ENCODE measurements at regions not wholly inside any gene's neighbourhood (a gene's known extent, or its start where the extent isn't known, plus 50 kb on each side); places are given as distances from the start of the nearest gene placed in this dataset.

GRCh38 chr16:35881654-35882053 is 2422.2 kb downstream of the TP53TG3F start:
- DNase-seq (ENCODE audit: low spot score): no peak
- 75% methylated on average over 2 of the region's 2 CpGs for WGBS
- no peaks in the 10 kb centered on the region for H3K9me3 ChIP-seq
- H3K27ac ChIP-seq: no peak overlapping the region
- intact Hi-C loops (cut with DNase I): no loop called here
- no peaks in the 10 kb centered on the region for H3K36me3 ChIP-seq
- no peak for TF ChIP-seq CTCF (IDR thresholded peaks at IDR 0.05)
- H3K27me3 ChIP-seq (replicated peaks; ENCODE audit: insufficient read depth): no peaks in the 10 kb centered on the region
- H3K4me1 ChIP-seq (replicated peaks): no peaks in the 10 kb centered on the region
- H3K4me3 ChIP-seq: no peak overlapping the region

- no peak overlapping the region for H3K27ac ChIP-seq
- no peak for DNase-seq (ENCODE audit: low spot score)
- no peaks in the 10 kb centered on the region for H3K27me3 ChIP-seq (replicated peaks; ENCODE audit: insufficient read depth)
- intact Hi-C loops (cut with DNase I): no loop called here
- no peaks in the 10 kb centered on the region for H3K36me3 ChIP-seq
- no peak overlapping the region for H3K4me3 ChIP-seq
- H3K9me3 ChIP-seq: no peaks in the 10 kb centered on the region
- no peaks in the 10 kb centered on the region for H3K4me1 ChIP-seq (replicated peaks)
- TF ChIP-seq POLR2AphosphoS5 (IDR thresholded peaks at IDR 0.05) (no peak), CTCF (IDR thresholded peaks at IDR 0.05) (no peak), POLR2A (IDR thresholded peaks at IDR 0.05) (no peak)
- WGBS: 68% methylated on average over 1 of the region's 1 CpG
Observed at GRCh38 chr16:35906440-35906839, 2447.0 kb downstream of the TP53TG3F start.

- Histone ChIP-seq H3K9me3 (no peaks in the 10 kb centered on the region), H3K27me3 (replicated peaks; ENCODE audit: insufficient read depth) (no peaks in the 10 kb centered on the region), H3K36me3 (no peaks in the 10 kb centered on the region), H3K4me3 (no peak overlapping the region), H3K27ac (no peak overlapping the region), H3K4me1 (replicated peaks) (no peaks in the 10 kb centered on the region)
- intact Hi-C loops (cut with DNase I): no loop called here
- DNase-seq (ENCODE audit: low spot score): no peak
- no peak for TF ChIP-seq POLR2AphosphoS5 (IDR thresholded peaks at IDR 0.05)
- TF ChIP-seq POLR2A (IDR thresholded peaks at IDR 0.05): no peak
- WGBS: 85% methylated on average over 7 of the region's 7 CpGs
Observed at GRCh38 chr16:35908152-35908551, 2448.7 kb downstream of the TP53TG3F start.

GRCh38 chr16:35908942-35909341 is 2449.5 kb downstream of the TP53TG3F start:
- no peak for TF ChIP-seq CTCF (IDR thresholded peaks at IDR 0.05)
- no peak for TF ChIP-seq POLR2A (IDR thresholded peaks at IDR 0.05)
- TF ChIP-seq POLR2AphosphoS5 (IDR thresholded peaks at IDR 0.05): no peak
- no peak overlapping the region for H3K4me3 ChIP-seq
- DNase-seq (ENCODE audit: low spot score): no peak
- H3K36me3 ChIP-seq: no peaks in the 10 kb centered on the region
- H3K9me3 ChIP-seq: no peaks in the 10 kb centered on the region
- no peaks in the 10 kb centered on the region for H3K27me3 ChIP-seq (replicated peaks; ENCODE audit: insufficient read depth)
- no peaks in the 10 kb centered on the region for H3K4me1 ChIP-seq (replicated peaks)
- WGBS: 57% methylated on average over 2 of the region's 2 CpGs
- no peak overlapping the region for H3K27ac ChIP-seq
- intact Hi-C loops (cut with DNase I): no loop called here

- no peak for DNase-seq (ENCODE audit: low spot score)
- H3K27ac ChIP-seq: no peak overlapping the region
- no peaks in the 10 kb centered on the region for H3K9me3 ChIP-seq
- intact Hi-C loops (cut with DNase I): no loop called here
- H3K4me1 ChIP-seq (replicated peaks): no peaks in the 10 kb centered on the region
- no peaks in the 10 kb centered on the region for H3K27me3 ChIP-seq (replicated peaks; ENCODE audit: insufficient read depth)
- no peak for TF ChIP-seq POLR2A (IDR thresholded peaks at IDR 0.05)
- TF ChIP-seq CTCF (IDR thresholded peaks at IDR 0.05): no peak
- no peak for TF ChIP-seq POLR2AphosphoS5 (IDR thresholded peaks at IDR 0.05)
- H3K4me3 ChIP-seq: no peak overlapping the region
- no peaks in the 10 kb centered on the region for H3K36me3 ChIP-seq
- WGBS: 91% methylated on average over 6 of the region's 6 CpGs
Observed at GRCh38 chr16:35909351-35909954, 2450.0 kb downstream of the TP53TG3F start.

Data from prostate gland (tissue), 2 donors.